Cardiac fibroblast (primary cell): ENCODE measurements at regions not wholly inside any gene's neighbourhood (a gene's known extent, or its start where the extent isn't known, plus 50 kb on each side); places are given as distances from the start of the nearest gene placed in this dataset.
"Not testable (repeated sequence)": the region's sequence is repeated elsewhere in the genome, so short reads cannot be mapped to it uniquely, and the experiment has no call there.

Experiments
- DNase-seq, 2 donors: peaks; one replicate each; pipeline versions ENCODE4 v3.0.0 to v3.0.0-alpha.2; 2010; ENCODE audit warnings: low read depth in 2 of 2
- H3K4me3 ChIP-seq, 2 donors: replicated peaks in 1 of 2; 1 replicate in 1 of 2; 2 replicates in 1 of 2; pipeline ENCODE4 v1.5.1; 2011; ENCODE audit warnings: low read depth in 2 of 2, low read length in 2 of 2, mild to moderate bottlenecking in 2 of 2, moderate library complexity in 1 of 2
- CTCF ChIP-seq: IDR thresholded peaks from one replicate; pipeline ENCODE4 v1.5.1; 2011; ENCODE audit warnings: low read depth, mild to moderate bottlenecking, low read length, inconsistent platforms

GRCh38 chr6:27141529-27142015, 105.9 kb upstream of the PRSS16 start:
- TF ChIP-seq CTCF: no peak
- no peak for DNase-seq
- H3K4me3 ChIP-seq: no peak overlapping the region

- H3K4me3 ChIP-seq, DNase-seq: not testable (repeated sequence)
Observed at GRCh38 chr6:27143020-27143388, 104.5 kb upstream of the PRSS16 start.

GRCh38 chr6:27143474-27144026, 104.0 kb upstream of the PRSS16 start:
- TF ChIP-seq CTCF: no peak
- H3K4me3 ChIP-seq: no peak overlapping the region
- no peak for DNase-seq

GRCh38 chr6:27144740-27145079, 102.8 kb upstream of the PRSS16 start:
- H3K4me3 ChIP-seq: peak overlapping the region; percentile 66 to 67
- DNase-seq: no peak
- no peak for TF ChIP-seq CTCF

- TF ChIP-seq CTCF: no peak
- DNase-seq: peak; percentile 92
- peak overlapping the region; percentile 66 to 67 for H3K4me3 ChIP-seq
Observed at GRCh38 chr6:27145731-27146455, 101.6 kb upstream of the PRSS16 start.

- DNase-seq: not testable (repeated sequence)
Observed at GRCh38 chr6:27146456-27146705, 101.1 kb upstream of the PRSS16 start.

GRCh38 chr6:27146706-27147505, 100.6 kb upstream of the PRSS16 start:
- TF ChIP-seq CTCF: no peak
- DNase-seq: peak; percentile 100
- H3K4me3 ChIP-seq: peak overlapping the region; percentile 66 to 67

More at GRCh38 chr6:27146456-27146705, 101.1 kb upstream of the PRSS16 start:
- peak overlapping the region; percentile 66 to 67 for H3K4me3 ChIP-seq
